ENCODE measurements at regions not wholly inside any gene's neighbourhood (a gene's known extent, or its start where the extent isn't known, plus 50 kb on each side); places are given as distances from the start of the nearest gene placed in this dataset.

GRCh38 chr11:29957431-29957830 is 59.4 kb downstream of the KCNA4 start (continued):
- TF ChIP-seq TCF7L2 (IDR thresholded peaks at IDR 0.05; ENCODE audit: borderline replicate concordance, extremely low read depth, insufficient read depth, insufficient read length) (no peak), POLR2A (IDR thresholded peaks at IDR 0.05; ENCODE audit: borderline replicate concordance, extremely low read depth, insufficient read depth, insufficient read length) (no peak), SIN3A (IDR thresholded peaks at IDR 0.05; ENCODE audit: low read depth) (no peak)

DNA sequence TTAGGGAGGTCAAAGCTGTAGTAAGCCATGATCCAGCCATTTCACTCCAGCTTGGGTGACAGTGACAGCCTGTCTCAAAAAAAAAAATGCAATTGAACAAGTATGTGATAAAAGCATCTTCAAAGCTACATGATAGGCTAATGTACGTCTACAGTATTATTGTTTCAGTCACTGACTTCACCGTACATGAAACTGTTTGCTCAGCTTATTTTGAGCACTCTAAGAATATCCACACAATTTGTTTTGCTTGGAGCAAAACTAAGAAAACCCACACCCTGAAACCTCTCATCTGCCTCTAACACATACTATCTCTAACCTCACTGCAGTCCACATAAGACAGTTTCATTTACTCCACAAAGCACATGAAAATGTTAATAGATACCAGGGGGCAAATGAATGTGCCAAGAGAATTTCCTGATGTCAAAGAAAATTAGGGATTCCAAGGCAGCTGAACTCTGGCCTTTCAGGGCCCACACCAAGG is 60.7 kb downstream of the KCNA4 start:
- Histone ChIP-seq H3K27ac (ENCODE audit: low read depth, low read length) (no peak overlapping the region), H3K9me2 (ENCODE audit: insufficient read depth) (no peaks in the 10 kb centered on the region), H3K9me3 (ENCODE audit: control insufficient read depth in 1 of 2, insufficient read depth in 1 of 2, low read depth in 1 of 2, low read length in 2 of 2) (peaks cover 0 to 6% of the 10 kb centered on the region in 2 experiments; a peak in 1 of 4 replicates), H3K79me2 (ENCODE audit: insufficient read depth, low read length) (no peaks in the 10 kb centered on the region), H3K4me2 (ENCODE audit: low read length) (no peak overlapping the region), H3K4me1 (ENCODE audit: control insufficient read depth in 1 of 2, insufficient read depth in 2 of 2, low read length in 2 of 2) (no peaks in the 10 kb centered on the region), H2AFZ (ENCODE audit: low read depth, low read length, poor library complexity, severe bottlenecking) (no peak overlapping the region), H3K9ac (ENCODE audit: low read length) (no peak overlapping the region), H3K36me3 (ENCODE audit: control insufficient read depth in 1 of 2, insufficient read depth in 2 of 2, low read length in 2 of 2) (no peaks in the 10 kb centered on the region), H3K27me3 (ENCODE audit: insufficient read depth, low read length) (no peaks in the 10 kb centered on the region), H4K20me1 (ENCODE audit: insufficient read depth) (no peaks in the 10 kb centered on the region), H3K4me3 (replicated peaks in 1 of 2; ENCODE audit: low read depth in 1 of 2, low read length in 2 of 2) (no peak overlapping the region)
- ATAC-seq (no peak), DNase-seq (ENCODE audit: low read depth, low spot score) (no peak)
- ChIA-PET CTCF (no interaction called here), RAD21 (ENCODE audit: low non-redundant PET in 1 of 2, low total read pairs in 2 of 2, uncharacterized antibody in 2 of 2, unreplicated experiment in 2 of 2) (no interaction called here), POLR2A (no interaction called here)
- intact Hi-C loops (cut with micrococcal nuclease), result no loop called here
- BruUV-seq (replicated peaks), result no TSS peak
- no peak for TF ChIP-seq RAD21 (IDR thresholded peaks at IDR 0.05; ENCODE audit: low read depth)
- TF ChIP-seq EZH2 (IDR thresholded peaks at IDR 0.05), result no peak
- no peak for TF ChIP-seq POLR2AphosphoS5 (IDR thresholded peaks at IDR 0.05; ENCODE audit: low read depth, low read length)
- TF ChIP-seq CBX3 (IDR thresholded peaks at IDR 0.05; ENCODE audit: low read depth), result no peak
- no peak for TF ChIP-seq CTCF (IDR thresholded peaks at IDR 0.05 in 2 of 3, conservative IDR thresholded peaks at IDR 0.05 in 1 of 3; ENCODE audit: borderline replicate concordance in 1 of 3, insufficient read depth in 1 of 3, low read depth in 2 of 3, low read length in 2 of 3)
- no peak for TF ChIP-seq SP1 (IDR thresholded peaks at IDR 0.05; ENCODE audit: low read depth)
- TF ChIP-seq EZH2phosphoT487 (IDR thresholded peaks at IDR 0.05; ENCODE audit: borderline replicate concordance), result no peak
- TF ChIP-seq TCF7L2 (IDR thresholded peaks at IDR 0.05; ENCODE audit: borderline replicate concordance, extremely low read depth, insufficient read depth, insufficient read length), result no peak
- no peak for TF ChIP-seq SIN3A (IDR thresholded peaks at IDR 0.05; ENCODE audit: low read depth)
- no peak for TF ChIP-seq CEBPB (IDR thresholded peaks at IDR 0.05; ENCODE audit: low read depth)
- TF ChIP-seq JUND (IDR thresholded peaks at IDR 0.05), result no peak
- no peak for TF ChIP-seq POLR2A (IDR thresholded peaks at IDR 0.05; ENCODE audit: borderline replicate concordance, extremely low read depth, insufficient read depth, insufficient read length)
